ENCODE measurements at regions not wholly inside any gene's neighbourhood (a gene's known extent, or its start where the extent isn't known, plus 50 kb on each side); places are given as distances from the start of the nearest gene placed in this dataset.

DNA sequence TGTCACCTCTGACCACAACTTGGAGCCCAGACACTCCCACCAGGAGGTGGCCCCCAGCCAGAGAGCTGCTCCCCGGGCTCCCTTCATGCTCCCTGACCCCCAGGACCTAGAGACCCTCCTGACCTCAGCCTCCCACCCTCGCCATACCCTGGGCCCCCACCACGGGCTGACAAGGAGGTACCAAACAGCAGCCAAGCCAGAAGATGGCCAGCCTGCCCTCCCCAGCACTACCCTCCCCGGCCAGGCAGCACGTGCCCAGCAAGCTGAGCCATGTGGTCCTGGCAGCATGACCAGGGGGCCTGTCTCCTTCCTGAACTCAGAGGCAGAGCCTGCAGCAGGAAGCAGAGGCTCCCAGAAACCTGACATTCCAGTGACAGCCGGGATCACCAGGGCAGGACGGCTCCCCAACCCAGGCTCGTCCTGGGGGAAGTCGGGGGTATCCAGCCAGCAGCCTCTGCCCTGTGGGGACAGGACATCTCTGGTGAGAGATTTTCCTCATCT, 69.4 kb upstream of the GPC1 start:
- Histone ChIP-seq H3K4me3 (no peak overlapping the region), H3K27ac (ENCODE audit: control insufficient read depth, insufficient read depth) (no peak overlapping the region), H3K27me3 (replicated peaks in 1 of 2; ENCODE audit: control insufficient read depth in 2 of 2, insufficient read depth in 2 of 2, low read length in 1 of 2) (no peaks in the 10 kb centered on the region; a peak in 1 of 4 replicates), H3K9me3 (replicated peaks; ENCODE audit: control insufficient read depth, insufficient read depth, low read length) (no peaks in the 10 kb centered on the region; the same call in 2 of the 3 replicates), H2AFZ (ENCODE audit: control insufficient read depth, low read depth, low read length) (no peak overlapping the region), H3K79me2 (ENCODE audit: control insufficient read depth, insufficient read depth, low read length) (no peaks in the 10 kb centered on the region), H3K9ac (ENCODE audit: control insufficient read depth, insufficient read depth, low read length) (no peak overlapping the region), H3K4me2 (ENCODE audit: control insufficient read depth, insufficient read depth) (no peak overlapping the region), H4K20me1 (ENCODE audit: control insufficient read depth, insufficient read depth) (no peaks in the 10 kb centered on the region; the same call in 1 of the 2 replicates), H3K4me1 (ENCODE audit: control insufficient read depth, insufficient read depth, low read length) (no peaks in the 10 kb centered on the region), H3K36me3 (ENCODE audit: control insufficient read depth in 2 of 2, insufficient read depth in 2 of 2, low read length in 1 of 2) (no peaks in the 10 kb centered on the region)
- intact Hi-C loops (cut with micrococcal nuclease; ENCODE audit: unreplicated experiment) (no loop called here), in situ Hi-C loops (cut with MboI) (no loop called here)
- SMC1A ChIA-PET (ENCODE audit: uncharacterized antibody, unreplicated experiment) = no interaction called here
- no peak for ATAC-seq
- no peak for DNase-seq (ENCODE audit: low read depth, low spot score)
- WGBS (ENCODE audit: insufficient coverage, insufficient replicate concordance, low lambda C conversion rate, missing lambda C conversion rate) = 25% methylated on average over 9 of the region's 9 CpGs
- CTCF ChIA-PET = no interaction called here
- no peak for TF ChIP-seq STAT1 (conservative IDR thresholded peaks at IDR 0.05)
- TF ChIP-seq ZSCAN29 (IDR thresholded peaks at IDR 0.05) = no peak
- no peak for TF ChIP-seq EP300 (IDR thresholded peaks at IDR 0.05; ENCODE audit: borderline replicate concordance in 1 of 2, control insufficient read depth in 1 of 2, low read depth in 2 of 2, low read length in 2 of 2)
- no peak for TF ChIP-seq CHD2 (IDR thresholded peaks at IDR 0.05; ENCODE audit: borderline replicate concordance, low read depth, low read length)
- TF ChIP-seq NBN (IDR thresholded peaks at IDR 0.05) = no peak
- TF ChIP-seq JUND (IDR thresholded peaks at IDR 0.05; ENCODE audit: low read depth, low read length) = no peak
- TF ChIP-seq ASH2L (IDR thresholded peaks at IDR 0.05; ENCODE audit: borderline replicate concordance, low read depth) = no peak
- no peak for TF ChIP-seq SMAD1 (IDR thresholded peaks at IDR 0.05; ENCODE audit: low read depth, partially characterized antibody)
- TF ChIP-seq CEBPB (IDR thresholded peaks at IDR 0.05; ENCODE audit: borderline replicate concordance in 1 of 2, low read depth in 2 of 2, low read length in 2 of 2) = no peak
- RAD21 ChIA-PET (ENCODE audit: unreplicated experiment) = no interaction called here
- BruUV-seq (replicated peaks) = no TSS peak
- POLR2A ChIA-PET = no interaction called here
- no peak for FAIRE-seq

DNA sequence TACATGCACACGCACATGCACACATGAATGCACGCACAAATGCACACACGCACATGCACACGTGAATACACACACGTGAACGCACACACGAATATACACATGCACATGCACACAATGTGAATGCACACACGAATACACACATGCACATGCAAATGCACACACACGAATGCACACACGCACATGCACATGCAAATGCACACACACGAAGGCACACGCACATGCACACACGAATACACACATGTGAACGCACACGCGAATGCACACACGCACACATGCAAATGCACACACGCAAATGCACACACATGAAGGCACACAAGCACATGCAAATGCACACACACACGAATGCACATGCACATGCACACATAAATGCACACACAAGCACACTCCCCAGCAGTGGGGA, 68.6 kb upstream of the GPC1 start:
- DNase-seq (ENCODE audit: low read depth, low spot score) (no peak), ATAC-seq (no peak), FAIRE-seq (no peak)
- WGBS (ENCODE audit: insufficient coverage, insufficient replicate concordance, low lambda C conversion rate, missing lambda C conversion rate) = 52% methylated on average over 19 of the region's 19 CpGs
- Histone ChIP-seq H4K20me1 (ENCODE audit: control insufficient read depth, insufficient read depth) (no peaks in the 10 kb centered on the region; the same call in 1 of the 2 replicates), H3K4me2 (ENCODE audit: control insufficient read depth, insufficient read depth) (no peak overlapping the region), H2AFZ (ENCODE audit: control insufficient read depth, low read depth, low read length) (no peak overlapping the region), H3K9ac (ENCODE audit: control insufficient read depth, insufficient read depth, low read length) (no peak overlapping the region), H3K9me3 (replicated peaks; ENCODE audit: control insufficient read depth, insufficient read depth, low read length) (no peaks in the 10 kb centered on the region; the same call in 2 of the 3 replicates), H3K4me1 (ENCODE audit: control insufficient read depth, insufficient read depth, low read length) (no peaks in the 10 kb centered on the region), H3K27me3 (replicated peaks in 1 of 2; ENCODE audit: control insufficient read depth in 2 of 2, insufficient read depth in 2 of 2, low read length in 1 of 2) (no peaks in the 10 kb centered on the region; a peak in 1 of 4 replicates), H3K27ac (ENCODE audit: control insufficient read depth, insufficient read depth) (no peak overlapping the region), H3K4me3 (no peak overlapping the region), H3K79me2 (ENCODE audit: control insufficient read depth, insufficient read depth, low read length) (no peaks in the 10 kb centered on the region), H3K36me3 (ENCODE audit: control insufficient read depth in 2 of 2, insufficient read depth in 2 of 2, low read length in 1 of 2) (no peaks in the 10 kb centered on the region)
- ChIA-PET POLR2A (no interaction called here), CTCF (no interaction called here), SMC1A (ENCODE audit: uncharacterized antibody, unreplicated experiment) (no interaction called here), RAD21 (ENCODE audit: unreplicated experiment) (no interaction called here)
- no TSS peak for BruUV-seq (replicated peaks)
- intact Hi-C loops (cut with micrococcal nuclease; ENCODE audit: unreplicated experiment) = no loop called here
- in situ Hi-C loops (cut with MboI) = no loop called here
- TF ChIP-seq, protein P1, sequence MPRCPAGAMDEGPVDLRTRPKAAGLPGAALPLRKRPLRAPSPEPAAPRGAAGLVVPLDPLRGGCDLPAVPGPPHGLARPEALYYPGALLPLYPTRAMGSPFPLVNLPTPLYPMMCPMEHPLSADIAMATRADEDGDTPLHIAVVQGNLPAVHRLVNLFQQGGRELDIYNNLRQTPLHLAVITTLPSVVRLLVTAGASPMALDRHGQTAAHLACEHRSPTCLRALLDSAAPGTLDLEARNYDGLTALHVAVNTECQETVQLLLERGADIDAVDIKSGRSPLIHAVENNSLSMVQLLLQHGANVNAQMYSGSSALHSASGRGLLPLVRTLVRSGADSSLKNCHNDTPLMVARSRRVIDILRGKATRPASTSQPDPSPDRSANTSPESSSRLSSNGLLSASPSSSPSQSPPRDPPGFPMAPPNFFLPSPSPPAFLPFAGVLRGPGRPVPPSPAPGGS (IDR thresholded peaks at IDR 0.05; ENCODE audit: borderline replicate concordance, insufficient read depth, low read depth, low read length, poor library complexity, severe bottlenecking) = peak; percentile 69
- TF ChIP-seq HSF1 (IDR thresholded peaks at IDR 0.05; ENCODE audit: low read depth, low read length) = no peak
- peak; percentile 22 for TF ChIP-seq NR2C2 (IDR thresholded peaks at IDR 0.05; ENCODE audit: borderline replicate concordance, control insufficient read depth, insufficient read length, low read depth)
- TF ChIP-seq, protein P2, sequence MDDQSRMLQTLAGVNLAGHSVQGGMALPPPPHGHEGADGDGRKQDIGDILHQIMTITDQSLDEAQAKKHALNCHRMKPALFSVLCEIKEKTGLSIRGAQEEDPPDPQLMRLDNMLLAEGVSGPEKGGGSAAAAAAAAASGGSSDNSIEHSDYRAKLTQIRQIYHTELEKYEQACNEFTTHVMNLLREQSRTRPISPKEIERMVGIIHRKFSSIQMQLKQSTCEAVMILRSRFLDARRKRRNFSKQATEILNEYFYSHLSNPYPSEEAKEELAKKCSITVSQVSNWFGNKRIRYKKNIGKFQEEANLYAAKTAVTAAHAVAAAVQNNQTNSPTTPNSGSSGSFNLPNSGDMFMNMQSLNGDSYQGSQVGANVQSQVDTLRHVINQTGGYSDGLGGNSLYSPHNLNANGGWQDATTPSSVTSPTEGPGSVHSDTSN (IDR thresholded peaks at IDR 0.05; ENCODE audit: insufficient replicate concordance, low read depth, low read length) = peak; percentile 13
- TF ChIP-seq MTA3 (IDR thresholded peaks at IDR 0.05; ENCODE audit: borderline replicate concordance, low read length) = no peak

Data from GM12878 (cell line).